ENCODE measurements at regions not wholly inside any gene's neighbourhood (a gene's known extent, or its start where the extent isn't known, plus 50 kb on each side); places are given as distances from the start of the nearest gene placed in this dataset.

- TF ChIP-seq GATA2 (IDR thresholded peaks at IDR 0.05; ENCODE audit: low read depth, low read length) (no peak), GATA3 (IDR thresholded peaks at IDR 0.05; ENCODE audit: low read depth, low read length) (no peak)
These were observed 1459.9 kb downstream of the BRD1 start for GRCh38 chr22:48367731-48368130.
